H9 (cell line): ENCODE measurements at regions not wholly inside any gene's neighbourhood (a gene's known extent, or its start where the extent isn't known, plus 50 kb on each side); places are given as distances from the start of the nearest gene placed in this dataset.

Experiments used
- DNase-seq: peaks from one replicate; pipeline ENCODE4 v3.0.0-alpha.2; 2017
- H2AFZ ChIP-seq: one replicate; pipeline ENCODE4 v1.6.1; 2013; ENCODE audit warnings: mild to moderate bottlenecking, low read length, control low read depth, moderate library complexity
- H2AK5ac ChIP-seq: 2 replicates; pipeline ENCODE4 v1.6.1; 2013; ENCODE audit warnings: low read length, control low read depth, mixed read lengths; ENCODE audit not compliant: insufficient read length
- H2BK120ac ChIP-seq: one replicate; pipeline ENCODE4 v1.6.1; 2013; ENCODE audit warnings: low read depth, mild to moderate bottlenecking, low read length, control low read depth, inconsistent platforms; ENCODE audit not compliant: poor library complexity, severe bottlenecking
- H2BK12ac ChIP-seq: 2 replicates; pipeline ENCODE4 v1.6.1; 2013; ENCODE audit warnings: low read length, control low read depth, mixed read lengths, low read depth; ENCODE audit not compliant: insufficient read length
- H2BK15ac ChIP-seq: 2 replicates; pipeline ENCODE4 v1.6.1; 2013; ENCODE audit warnings: low read depth, low read length, control low read depth
- H2BK20ac ChIP-seq: one replicate; pipeline ENCODE4 v1.6.1; 2013; ENCODE audit warnings: low read depth, mild to moderate bottlenecking, low read length, control low read depth, inconsistent platforms; ENCODE audit not compliant: poor library complexity, severe bottlenecking
- H2BK5ac ChIP-seq: 2 replicates; pipeline ENCODE4 v1.6.1; 2013; ENCODE audit warnings: low read length, control low read depth, mixed read lengths; ENCODE audit not compliant: insufficient read length
- H3K14ac ChIP-seq: 2 replicates; pipeline ENCODE4 v1.6.1; 2013; ENCODE audit warnings: low read length, control low read depth; ENCODE audit not compliant: insufficient read depth
- H3K18ac ChIP-seq: 2 replicates; pipeline ENCODE4 v1.6.1; 2013; ENCODE audit warnings: low read depth, mild to moderate bottlenecking, mixed read lengths, low read length, control low read depth; ENCODE audit not compliant: insufficient read length
- H3K23ac ChIP-seq: 2 replicates; pipeline ENCODE4 v1.6.1; 2013; ENCODE audit warnings: low read length, control low read depth, mixed read lengths, low read depth; ENCODE audit not compliant: insufficient read length
- H3K23me2 ChIP-seq: 2 replicates; pipeline ENCODE4 v1.6.1; 2013; ENCODE audit warnings: low read depth, mild to moderate bottlenecking, mixed read lengths, low read length, control low read depth; ENCODE audit not compliant: insufficient read length, poor library complexity, severe bottlenecking
- H3K27ac ChIP-seq: 2 replicates; pipeline ENCODE4 v1.5.1; 2013; ENCODE audit warnings: low read length, control low read depth, mixed read lengths, low read depth; ENCODE audit not compliant: insufficient read length
- H3K27me3 ChIP-seq: 2 replicates; pipeline ENCODE4 v1.6.1; 2013; ENCODE audit warnings: low read length, control low read depth, inconsistent platforms; ENCODE audit not compliant: insufficient read depth
- H3K4ac ChIP-seq: 2 replicates; pipeline ENCODE4 v1.6.1; 2013; ENCODE audit warnings: low read depth, mild to moderate bottlenecking, control low read depth, inconsistent platforms, low read length, moderate library complexity
- H3K4me1 ChIP-seq: 2 replicates; pipeline ENCODE4 v1.6.1; 2013; ENCODE audit warnings: low read length, control low read depth, inconsistent platforms; ENCODE audit not compliant: insufficient read depth
- H3K4me2 ChIP-seq: 2 replicates; pipeline ENCODE4 v1.6.1; 2013; ENCODE audit warnings: low read length, control low read depth, mixed read lengths; ENCODE audit not compliant: insufficient read length, insufficient read depth
- H3K56ac ChIP-seq: 2 replicates; pipeline ENCODE4 v1.6.1; 2013; ENCODE audit warnings: low read depth, mild to moderate bottlenecking, mixed read lengths, low read length, control low read depth; ENCODE audit not compliant: insufficient read length
- H3K79me1 ChIP-seq: 2 replicates; pipeline ENCODE4 v1.6.1; 2013; ENCODE audit warnings: low read depth, mild to moderate bottlenecking, moderate library complexity, low read length, control low read depth, inconsistent platforms; ENCODE audit not compliant: insufficient read depth, poor library complexity, severe bottlenecking
- H3K79me2 ChIP-seq: 2 replicates; pipeline ENCODE4 v1.6.1; 2013; ENCODE audit warnings: low read length, control low read depth, inconsistent platforms; ENCODE audit not compliant: insufficient read depth
- H3K9ac ChIP-seq: 2 replicates; pipeline ENCODE4 v1.6.1; 2013; ENCODE audit warnings: low read length, control low read depth, mixed read lengths; ENCODE audit not compliant: insufficient read length; ENCODE audit errors: extremely low read depth
- H3K9me3 ChIP-seq: one replicate; pipeline ENCODE4 v1.6.1; 2013; ENCODE audit warnings: low read depth, low read length, inconsistent platforms; ENCODE audit not compliant: control insufficient read depth
- H3T11ph ChIP-seq: one replicate; pipeline ENCODE4 v1.6.1; 2013; ENCODE audit warnings: mild to moderate bottlenecking, low read length, control low read depth, inconsistent platforms
- H4K20me1 ChIP-seq: one replicate; pipeline ENCODE4 v1.6.1; 2013; ENCODE audit not compliant: control insufficient read depth, insufficient read length, insufficient read depth
- H4K5ac ChIP-seq: 2 replicates; pipeline ENCODE4 v1.6.1; 2013; ENCODE audit warnings: low read depth, mild to moderate bottlenecking, mixed read lengths, low read length, control low read depth; ENCODE audit not compliant: insufficient read length
- H4K8ac ChIP-seq: replicated peaks from 2 replicates; pipeline ENCODE4 v1.6.1; 2013; ENCODE audit warnings: low read length, control low read depth, mixed read lengths, low read depth; ENCODE audit not compliant: insufficient read length
- H4K91ac ChIP-seq: 2 replicates; pipeline ENCODE4 v1.6.1; 2013; ENCODE audit warnings: low read depth, mild to moderate bottlenecking, moderate library complexity, mixed read lengths, low read length, control low read depth; ENCODE audit not compliant: insufficient read length
- H3K27ac Mint-ChIP-seq, 3 experiments: 2 replicates in 2 of 3; 3 replicates in 1 of 3; pipeline ENCODE4 v1.8.0; 2020 to 2021; ENCODE audit warnings: mixed read lengths in 3 of 3, mild to moderate bottlenecking in 1 of 3, moderate library complexity in 1 of 3
- H3K27me3 Mint-ChIP-seq: 2 replicates; pipeline ENCODE4 v1.8.0; 2021; ENCODE audit warnings: low read depth, mild to moderate bottlenecking, moderate library complexity, mixed read lengths
- H3K36me3 Mint-ChIP-seq, 3 experiments: 2 replicates in 2 of 3; 3 replicates in 1 of 3; pipeline ENCODE4 v1.8.0; 2020 to 2021; ENCODE audit warnings: low read depth in 3 of 3, mixed read lengths in 3 of 3; ENCODE audit not compliant: insufficient read depth in 1 of 3
- H3K4me1 Mint-ChIP-seq, 2 experiments: 2 replicates each; pipeline ENCODE4 v1.8.0; 2020; ENCODE audit warnings: mixed read lengths in 2 of 2
- H3K4me3 Mint-ChIP-seq, 2 experiments: 2 replicates in 1 of 2; 3 replicates in 1 of 2; pipeline ENCODE4 v1.8.0; 2020 to 2021; ENCODE audit warnings: mild to moderate bottlenecking in 2 of 2, mixed read lengths in 2 of 2, moderate library complexity in 1 of 2
- H3K9me3 Mint-ChIP-seq, 2 experiments: 2 replicates in 1 of 2; 3 replicates in 1 of 2; pipeline ENCODE4 v1.8.0; 2020; ENCODE audit warnings: mild to moderate bottlenecking in 2 of 2, mixed read lengths in 2 of 2, moderate library complexity in 1 of 2
- WGBS: extraction: QIAGEN DNeasy Blood & Tissue Kit; methylation state at CpG from one replicate; pipeline ENCODE4 v1.1.7; 2013; ENCODE audit warnings: missing lambda C conversion rate, low lambda C conversion rate, mixed read lengths; ENCODE audit not compliant: insufficient read length; ENCODE audit errors: extremely low coverage; 5-methylcytosine and 5-hydroxymethylcytosine counted together
- TF ChIP-seq, protein P1 (sequence below): fragments of 200-600 bp; sonication (generic); conservative IDR thresholded peaks from 3 replicates; pipeline ENCODE4 v1.8.0; 2021; ENCODE audit warnings: antibody characterized with exemption, mild to moderate bottlenecking

DNA sequence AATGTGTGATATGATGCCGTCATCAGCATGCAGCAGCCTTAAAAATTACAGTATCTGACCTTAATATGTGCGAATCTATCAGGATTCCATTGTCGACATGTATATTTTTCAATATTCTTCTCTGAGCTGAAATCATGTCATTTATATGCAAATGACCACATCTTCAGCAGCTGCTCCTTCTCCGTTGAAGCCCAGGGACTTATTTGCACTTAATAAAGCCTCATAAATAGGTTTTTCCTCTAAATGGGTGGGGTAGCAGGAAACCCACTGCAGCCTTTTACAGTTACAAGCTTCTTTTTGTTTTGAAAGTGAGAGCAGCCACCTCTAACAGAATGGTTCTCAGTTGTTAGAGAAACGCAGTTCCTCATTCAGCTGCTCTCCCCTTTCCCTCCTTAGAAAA lies 178.8 kb upstream of the ZNF644 start:
- Histone ChIP-seq H3K14ac (no peak overlapping the region), H4K91ac (no peak overlapping the region), H2BK15ac (no peak overlapping the region), H2AFZ (no peak overlapping the region), H3K4me1 (no peaks in the 10 kb centered on the region), H3K9ac (no peak overlapping the region), H3K4me2 (no peak overlapping the region), H3K79me1 (no peaks in the 10 kb centered on the region), H3K23me2 (no peaks in the 10 kb centered on the region), H3K23ac (no peak overlapping the region), H3K27me3 (no peaks in the 10 kb centered on the region), H3K18ac (no peak overlapping the region), H4K8ac (no peak overlapping the region), H3K27ac (no peak overlapping the region), H2BK20ac (no peak overlapping the region), H3K79me2 (no peaks in the 10 kb centered on the region), H4K20me1 (no peaks in the 10 kb centered on the region), H4K5ac (no peak overlapping the region), H3K9me3 (no peaks in the 10 kb centered on the region), H3K4ac (no peak overlapping the region), H2BK12ac (no peak overlapping the region), H3T11ph (no peak overlapping the region), H2BK120ac (no peak overlapping the region), H2BK5ac (no peak overlapping the region), H2AK5ac (no peak overlapping the region), H3K56ac (no peak overlapping the region)
- DNase-seq: no peak
- Mint-ChIP-seq H3K4me1 (peaks cover 13 to 16% of the 10 kb centered on the region in 2 experiments), H3K36me3 (no peaks in the 10 kb centered on the region), H3K9me3 (no peaks in the 10 kb centered on the region), H3K4me3 (no peak overlapping the region), H3K27ac (no peak overlapping the region; a peak in 2 of 7 replicates), H3K27me3 (no peaks in the 10 kb centered on the region; the same call in 1 of the 2 replicates)
- TF ChIP-seq, protein P1, sequence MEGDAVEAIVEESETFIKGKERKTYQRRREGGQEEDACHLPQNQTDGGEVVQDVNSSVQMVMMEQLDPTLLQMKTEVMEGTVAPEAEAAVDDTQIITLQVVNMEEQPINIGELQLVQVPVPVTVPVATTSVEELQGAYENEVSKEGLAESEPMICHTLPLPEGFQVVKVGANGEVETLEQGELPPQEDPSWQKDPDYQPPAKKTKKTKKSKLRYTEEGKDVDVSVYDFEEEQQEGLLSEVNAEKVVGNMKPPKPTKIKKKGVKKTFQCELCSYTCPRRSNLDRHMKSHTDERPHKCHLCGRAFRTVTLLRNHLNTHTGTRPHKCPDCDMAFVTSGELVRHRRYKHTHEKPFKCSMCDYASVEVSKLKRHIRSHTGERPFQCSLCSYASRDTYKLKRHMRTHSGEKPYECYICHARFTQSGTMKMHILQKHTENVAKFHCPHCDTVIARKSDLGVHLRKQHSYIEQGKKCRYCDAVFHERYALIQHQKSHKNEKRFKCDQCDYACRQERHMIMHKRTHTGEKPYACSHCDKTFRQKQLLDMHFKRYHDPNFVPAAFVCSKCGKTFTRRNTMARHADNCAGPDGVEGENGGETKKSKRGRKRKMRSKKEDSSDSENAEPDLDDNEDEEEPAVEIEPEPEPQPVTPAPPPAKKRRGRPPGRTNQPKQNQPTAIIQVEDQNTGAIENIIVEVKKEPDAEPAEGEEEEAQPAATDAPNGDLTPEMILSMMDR: no peak
- WGBS: no CpG with 5 or more reads among the region's 5 CpGs
